SJCRH30 (cell line): ENCODE measurements at regions not wholly inside any gene's neighbourhood (a gene's known extent, or its start where the extent isn't known, plus 50 kb on each side); places are given as distances from the start of the nearest gene placed in this dataset.
"Not testable (repeated sequence)": the region's sequence is repeated elsewhere in the genome, so short reads cannot be mapped to it uniquely, and the experiment has no call there.

Source experiments
- DNase-seq, 2 experiments: peaks; one replicate each; pipeline ENCODE4 v3.0.0-alpha.2; 2015 to 2020
- H3K27ac ChIP-seq: fragments of 250-450 bp; sonication (Bioruptor Pico); 2 replicates; pipeline ENCODE4 v1.5.1; 2020; ENCODE audit warnings: mild to moderate bottlenecking, moderate library complexity
- H3K27me3 ChIP-seq: fragments of 250-450 bp; sonication (Bioruptor Pico); 2 replicates; pipeline ENCODE4 v1.5.1; 2020; ENCODE audit warnings: mild to moderate bottlenecking, moderate library complexity
- H3K36me3 ChIP-seq: fragments of 250-450 bp; sonication (Bioruptor Pico); 2 replicates; pipeline ENCODE4 v1.5.1; 2020; ENCODE audit warnings: mild to moderate bottlenecking, moderate library complexity
- H3K4me1 ChIP-seq: fragments of 250-450 bp; sonication (Bioruptor Pico); 2 replicates; pipeline ENCODE4 v1.5.1; 2020; ENCODE audit warnings: mild to moderate bottlenecking, moderate library complexity
- H3K4me3 ChIP-seq: fragments of 250-450 bp; sonication (Bioruptor Pico); 2 replicates; pipeline ENCODE4 v1.5.1; 2020; ENCODE audit warnings: mild to moderate bottlenecking, moderate library complexity
- H3K9me3 ChIP-seq: fragments of 250-450 bp; sonication (Bioruptor Pico); replicated peaks from 2 replicates; pipeline ENCODE4 v1.5.1; 2020; ENCODE audit warnings: mild to moderate bottlenecking, moderate library complexity

- H3K4me1 ChIP-seq, H3K4me3 ChIP-seq, H3K27ac ChIP-seq, H3K36me3 ChIP-seq, DNase-seq, H3K27me3 ChIP-seq, H3K9me3 ChIP-seq: not testable (repeated sequence)
Observed at GRCh38 chr9:38892539-38893232, 172.8 kb upstream of the FAM240B start.

GRCh38 chr9:38886076-38886475 is 166.1 kb upstream of the FAM240B start:
- not testable (repeated sequence) for H3K27ac ChIP-seq, H3K4me3 ChIP-seq, H3K36me3 ChIP-seq, H3K9me3 ChIP-seq, H3K4me1 ChIP-seq, DNase-seq, H3K27me3 ChIP-seq

- H3K36me3 ChIP-seq, H3K27ac ChIP-seq, H3K27me3 ChIP-seq, H3K4me3 ChIP-seq, DNase-seq, H3K9me3 ChIP-seq, H3K4me1 ChIP-seq: not testable (repeated sequence)
Observed at GRCh38 chr9:38875616-38876015, 155.7 kb upstream of the FAM240B start.

GRCh38 chr9:38871282-38871940 is 151.5 kb upstream of the FAM240B start:
- H3K9me3 ChIP-seq, H3K4me3 ChIP-seq, H3K27me3 ChIP-seq, H3K4me1 ChIP-seq, H3K36me3 ChIP-seq, H3K27ac ChIP-seq, DNase-seq: not testable (repeated sequence)

- not testable (repeated sequence) for H3K4me3 ChIP-seq, H3K4me1 ChIP-seq, DNase-seq, H3K36me3 ChIP-seq, H3K27ac ChIP-seq, H3K9me3 ChIP-seq, H3K27me3 ChIP-seq
Observed at GRCh38 chr9:38859827-38860226, 139.9 kb upstream of the FAM240B start.

GRCh38 chr9:38848966-38849365 is 129.0 kb upstream of the FAM240B start:
- H3K9me3 ChIP-seq, H3K27me3 ChIP-seq, H3K36me3 ChIP-seq, H3K4me3 ChIP-seq, H3K27ac ChIP-seq, DNase-seq, H3K4me1 ChIP-seq: not testable (repeated sequence)

- H3K27ac ChIP-seq, H3K4me1 ChIP-seq, H3K4me3 ChIP-seq, H3K36me3 ChIP-seq, H3K9me3 ChIP-seq, H3K27me3 ChIP-seq, DNase-seq: not testable (repeated sequence)
Observed at GRCh38 chr9:38840213-38840612, 120.3 kb upstream of the FAM240B start.

GRCh38 chr9:38833706-38834105 is 113.8 kb upstream of the FAM240B start:
- not testable (repeated sequence) for H3K27me3 ChIP-seq, H3K36me3 ChIP-seq, H3K4me3 ChIP-seq, H3K9me3 ChIP-seq, H3K4me1 ChIP-seq, DNase-seq, H3K27ac ChIP-seq

GRCh38 chr9:38813855-38814254 is 93.9 kb upstream of the FAM240B start:
- not testable (repeated sequence) for DNase-seq, H3K27ac ChIP-seq, H3K4me1 ChIP-seq, H3K27me3 ChIP-seq, H3K36me3 ChIP-seq, H3K4me3 ChIP-seq, H3K9me3 ChIP-seq

- not testable (repeated sequence) for DNase-seq, H3K4me1 ChIP-seq, H3K36me3 ChIP-seq, H3K27ac ChIP-seq, H3K4me3 ChIP-seq, H3K9me3 ChIP-seq, H3K27me3 ChIP-seq
Observed at GRCh38 chr9:38807919-38808459, 88.1 kb upstream of the FAM240B start.

GRCh38 chr9:38771593-38771992 is 51.7 kb upstream of the FAM240B start:
- Histone ChIP-seq H3K36me3 (no peaks in the 10 kb centered on the region), H3K4me1 (no peaks in the 10 kb centered on the region), H3K27me3 (no peaks in the 10 kb centered on the region), H3K27ac (no peak overlapping the region), H3K9me3 (no peaks in the 10 kb centered on the region), H3K4me3 (no peak overlapping the region)
- DNase-seq = no peak
